ENCODE measurements at regions not wholly inside any gene's neighbourhood (a gene's known extent, or its start where the extent isn't known, plus 50 kb on each side); places are given as distances from the start of the nearest gene placed in this dataset.
"Not testable (repeated sequence)": the region's sequence is repeated elsewhere in the genome, so short reads cannot be mapped to it uniquely, and the experiment has no call there.

- no peak for ATAC-seq
- TF ChIP-seq ARNTL (CRISPR knock-in tag; IDR thresholded peaks at IDR 0.05; ENCODE audit: borderline replicate concordance, low read depth) (no peak), CSDC2 (CRISPR knock-in tag; IDR thresholded peaks at IDR 0.05) (no peak), ZC3H10 (CRISPR knock-in tag; IDR thresholded peaks at IDR 0.05) (no peak)
Measured at GRCh38 chr5:36403632-36404311, 102.1 kb upstream of the RANBP3L start.

- no peak for ATAC-seq
- TF ChIP-seq ZNF565 (CRISPR knock-in tag; conservative IDR thresholded peaks at IDR 0.05; ENCODE audit: low read depth) (no peak), ESRRG (CRISPR knock-in tag; IDR thresholded peaks at IDR 0.05) (no peak)
Measured at GRCh38 chr5:36406023-36406422, 104.3 kb upstream of the RANBP3L start.

GRCh38 chr5:36407396-36407795 lies 105.7 kb upstream of the RANBP3L start:
- no peak for ATAC-seq
- TF ChIP-seq TSHZ2 (CRISPR knock-in tag; IDR thresholded peaks at IDR 0.05) (no peak), BACH2 (CRISPR knock-in tag; IDR thresholded peaks at IDR 0.05; ENCODE audit: borderline replicate concordance) (no peak), CREB5 (CRISPR knock-in tag; IDR thresholded peaks at IDR 0.05; ENCODE audit: low read depth) (no peak), TCF4 (CRISPR knock-in tag; IDR thresholded peaks at IDR 0.05; ENCODE audit: borderline replicate concordance) (no peak), ZFP30 (CRISPR knock-in tag; IDR thresholded peaks at IDR 0.05) (no peak), ARNTL (CRISPR knock-in tag; IDR thresholded peaks at IDR 0.05; ENCODE audit: borderline replicate concordance, low read depth) (no peak), CSDC2 (CRISPR knock-in tag; IDR thresholded peaks at IDR 0.05) (no peak), ZNF8 (CRISPR knock-in tag; IDR thresholded peaks at IDR 0.05) (no peak)

GRCh38 chr5:36409711-36410110 lies 108.0 kb upstream of the RANBP3L start:
- not testable (repeated sequence) for ATAC-seq

GRCh38 chr5:36410672-36411071 lies 109.0 kb upstream of the RANBP3L start:
- not testable (repeated sequence) for ATAC-seq

GRCh38 chr5:36414869-36415282 lies 113.2 kb upstream of the RANBP3L start:
- TF ChIP-seq ZNF70 (CRISPR knock-in tag; IDR thresholded peaks at IDR 0.05), result no peak
- no peak for TF ChIP-seq CREB5 (CRISPR knock-in tag; IDR thresholded peaks at IDR 0.05; ENCODE audit: low read depth)
- TF ChIP-seq ZC3H10 (CRISPR knock-in tag; IDR thresholded peaks at IDR 0.05), result no peak
- TF ChIP-seq GLIS3 (CRISPR knock-in tag; IDR thresholded peaks at IDR 0.05), result no peak
- no peak for TF ChIP-seq CSDC2 (CRISPR knock-in tag; IDR thresholded peaks at IDR 0.05)
- TF ChIP-seq TSHZ2 (CRISPR knock-in tag; IDR thresholded peaks at IDR 0.05), result no peak
- TF ChIP-seq RARB (CRISPR knock-in tag; IDR thresholded peaks at IDR 0.05), result no peak
- TF ChIP-seq ARNTL (CRISPR knock-in tag; IDR thresholded peaks at IDR 0.05; ENCODE audit: borderline replicate concordance, low read depth), result no peak
- TF ChIP-seq ISL1 (CRISPR knock-in tag; IDR thresholded peaks at IDR 0.05), result no peak
- TF ChIP-seq ZNF8 (CRISPR knock-in tag; IDR thresholded peaks at IDR 0.05), result no peak
- TF ChIP-seq ZFP30 (CRISPR knock-in tag; IDR thresholded peaks at IDR 0.05), result no peak
- no peak for TF ChIP-seq PPARA (CRISPR knock-in tag; IDR thresholded peaks at IDR 0.05; ENCODE audit: borderline replicate concordance)
- TF ChIP-seq BACH2 (CRISPR knock-in tag; IDR thresholded peaks at IDR 0.05; ENCODE audit: borderline replicate concordance), result no peak
- TF ChIP-seq ZFP3 (CRISPR knock-in tag; IDR thresholded peaks at IDR 0.05), result no peak
- TF ChIP-seq ESRRG (CRISPR knock-in tag; IDR thresholded peaks at IDR 0.05), result no peak
- no peak for TF ChIP-seq TOX (CRISPR knock-in tag; IDR thresholded peaks at IDR 0.05; ENCODE audit: borderline replicate concordance)
- no peak for TF ChIP-seq SNAI2 (CRISPR knock-in tag; IDR thresholded peaks at IDR 0.05)
- no peak for TF ChIP-seq POU6F1 (CRISPR knock-in tag; IDR thresholded peaks at IDR 0.05; ENCODE audit: borderline replicate concordance, low read depth)

More at GRCh38 chr5:36414869-36415282, 113.2 kb upstream of the RANBP3L start:
- peak; percentile 65; the same call in 2 of the 3 replicates for ATAC-seq
